Peyer's patch (tissue), 4 donors: ENCODE measurements at regions not wholly inside any gene's neighbourhood (a gene's known extent, or its start where the extent isn't known, plus 50 kb on each side); places are given as distances from the start of the nearest gene placed in this dataset.

Source experiments
- CTCF ChIP-seq, 6 experiments: fragments of 450-650 bp in 4 of 6; fragments of 200-600 bp in 2 of 6; sonication (generic) in 1 of 6; IDR thresholded peaks; one replicate each; pipeline ENCODE4 v1.5.1; 2017 to 2019; ENCODE audit warnings: antibody characterized with exemption in 6 of 6, mild to moderate bottlenecking in 3 of 6, moderate library complexity in 1 of 6
- POLR2A ChIP-seq, 2 donors: fragments of 450-650 bp; IDR thresholded peaks; one replicate each; pipeline ENCODE4 v1.5.1; 2017; ENCODE audit warnings: antibody characterized with exemption in 2 of 2, mild to moderate bottlenecking in 2 of 2, moderate library complexity in 2 of 2

- TF ChIP-seq CTCF (IDR thresholded peaks at IDR 0.05) (no peak), POLR2A (IDR thresholded peaks at IDR 0.05) (no peak)
Measured at GRCh38 chr1:65741993-65742392, 50.7 kb upstream of the PDE4B start.
